ENCODE measurements at regions not wholly inside any gene's neighbourhood (a gene's known extent, or its start where the extent isn't known, plus 50 kb on each side); places are given as distances from the start of the nearest gene placed in this dataset.

- Histone ChIP-seq H4K20me1 (ENCODE audit: insufficient read depth, low read length) (no peaks in the 10 kb centered on the region), H3K79me2 (ENCODE audit: insufficient read depth, low read length) (no peaks in the 10 kb centered on the region), H2AFZ (ENCODE audit: low read depth, low read length) (peak overlapping the region; percentile 20), H3K4me1 (ENCODE audit: insufficient read depth, low read length) (peaks cover 28% of the 10 kb centered on the region), H3K36me3 (ENCODE audit: insufficient read depth, low read length) (no peaks in the 10 kb centered on the region), H3K27ac (ENCODE audit: low read depth, low read length) (no peak overlapping the region), H3K27me3 (ENCODE audit: insufficient read depth, low read length) (no peaks in the 10 kb centered on the region), H3K4me3 (ENCODE audit: insufficient read depth, low read depth, low read length) (no peak overlapping the region), H3K9me3 (ENCODE audit: insufficient read depth, low read depth, low read length) (no peaks in the 10 kb centered on the region), H3K9ac (ENCODE audit: low read length) (no peak overlapping the region), H3K4me2 (ENCODE audit: low read length) (peak overlapping the region; percentile 35)
- no peak for DNase-seq (ENCODE audit: low read depth)
- no peak overlapping the region for H3K4me3 Mint-ChIP-seq (ENCODE audit: unreplicated experiment)
- no peak overlapping the region for H3K27ac Mint-ChIP-seq (ENCODE audit: unreplicated experiment)
- H3K27me3 Mint-ChIP-seq (ENCODE audit: low read depth, unreplicated experiment): no peaks in the 10 kb centered on the region
- no peaks in the 10 kb centered on the region for H3K9me3 Mint-ChIP-seq (ENCODE audit: unreplicated experiment)
- H3K4me1 Mint-ChIP-seq (ENCODE audit: low read depth, unreplicated experiment): peaks cover 16% of the 10 kb centered on the region
- no peaks in the 10 kb centered on the region for H3K36me3 Mint-ChIP-seq (ENCODE audit: low read depth, unreplicated experiment)
- TF ChIP-seq EZH2 (IDR thresholded peaks at IDR 0.05; ENCODE audit: insufficient read depth, low read length) (no peak), CTCF (IDR thresholded peaks at IDR 0.05; ENCODE audit: insufficient read depth, low read depth, low read length) (no peak)
- FAIRE-seq: peak; percentile 78
Measured at GRCh38 chr2:145012214-145012670, 492.3 kb upstream of the ZEB2 start.

GRCh38 chr2:145010635-145011034, 490.7 kb upstream of the ZEB2 start:
- no peak overlapping the region for H3K27ac ChIP-seq (ENCODE audit: low read depth, low read length)
- H3K4me1 Mint-ChIP-seq (ENCODE audit: low read depth, unreplicated experiment): peaks cover 22% of the 10 kb centered on the region
- no peaks in the 10 kb centered on the region for H3K9me3 ChIP-seq (ENCODE audit: insufficient read depth, low read depth, low read length)
- H3K4me3 ChIP-seq (ENCODE audit: insufficient read depth, low read depth, low read length): no peak overlapping the region
- H3K27me3 ChIP-seq (ENCODE audit: insufficient read depth, low read length): no peaks in the 10 kb centered on the region
- H3K36me3 ChIP-seq (ENCODE audit: insufficient read depth, low read length): no peaks in the 10 kb centered on the region
- no peak overlapping the region for H3K9ac ChIP-seq (ENCODE audit: low read length)
- H3K27ac Mint-ChIP-seq (ENCODE audit: unreplicated experiment): no peak overlapping the region
- H3K9me3 Mint-ChIP-seq (ENCODE audit: unreplicated experiment): no peaks in the 10 kb centered on the region
- no peaks in the 10 kb centered on the region for H3K36me3 Mint-ChIP-seq (ENCODE audit: low read depth, unreplicated experiment)
- H3K27me3 Mint-ChIP-seq (ENCODE audit: low read depth, unreplicated experiment): no peaks in the 10 kb centered on the region
- no peak overlapping the region for H3K4me2 ChIP-seq (ENCODE audit: low read length)
- H3K4me3 Mint-ChIP-seq (ENCODE audit: unreplicated experiment): no peak overlapping the region
- no peaks in the 10 kb centered on the region for H4K20me1 ChIP-seq (ENCODE audit: insufficient read depth, low read length)
- no peak overlapping the region for H2AFZ ChIP-seq (ENCODE audit: low read depth, low read length)
- DNase-seq (ENCODE audit: low read depth) (no peak), FAIRE-seq (no peak)
- no peaks in the 10 kb centered on the region for H3K79me2 ChIP-seq (ENCODE audit: insufficient read depth, low read length)
- peaks cover 31% of the 10 kb centered on the region for H3K4me1 ChIP-seq (ENCODE audit: insufficient read depth, low read length)
- TF ChIP-seq EZH2 (IDR thresholded peaks at IDR 0.05; ENCODE audit: insufficient read depth, low read length) (no peak), CTCF (IDR thresholded peaks at IDR 0.05; ENCODE audit: insufficient read depth, low read depth, low read length) (no peak)

DNA sequence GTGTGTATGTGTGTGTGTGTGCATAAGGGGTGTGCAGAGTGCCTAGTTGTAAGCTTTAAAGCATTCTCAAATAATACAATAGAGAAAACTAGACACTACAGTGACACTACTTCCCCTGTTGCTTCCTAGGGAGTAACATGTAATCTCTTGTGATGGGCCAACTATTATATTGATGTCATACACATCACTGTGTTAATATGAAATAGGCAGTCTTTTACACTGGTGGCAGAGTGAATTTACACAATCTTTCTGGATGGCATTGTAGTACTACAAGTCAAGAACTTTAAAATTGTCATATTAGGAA, 488.0 kb upstream of the ZEB2 start:
- Mint-ChIP-seq H3K4me1 (ENCODE audit: low read depth, unreplicated experiment) (peaks cover 18% of the 10 kb centered on the region), H3K27ac (ENCODE audit: unreplicated experiment) (peak overlapping the region; percentile 84), H3K4me3 (ENCODE audit: unreplicated experiment) (no peak overlapping the region), H3K27me3 (ENCODE audit: low read depth, unreplicated experiment) (no peaks in the 10 kb centered on the region), H3K36me3 (ENCODE audit: low read depth, unreplicated experiment) (no peaks in the 10 kb centered on the region), H3K9me3 (ENCODE audit: unreplicated experiment) (no peaks in the 10 kb centered on the region)
- Histone ChIP-seq H2AFZ (ENCODE audit: low read depth, low read length) (peak overlapping the region; percentile 62), H3K4me1 (ENCODE audit: insufficient read depth, low read length) (peaks cover 25% of the 10 kb centered on the region), H3K4me2 (ENCODE audit: low read length) (peak overlapping the region; percentile 81), H3K9me3 (ENCODE audit: insufficient read depth, low read depth, low read length) (no peaks in the 10 kb centered on the region), H3K9ac (ENCODE audit: low read length) (peak overlapping the region; percentile 82), H3K4me3 (ENCODE audit: insufficient read depth, low read depth, low read length) (peak overlapping the region; percentile 40), H3K79me2 (ENCODE audit: insufficient read depth, low read length) (no peaks in the 10 kb centered on the region), H3K27me3 (ENCODE audit: insufficient read depth, low read length) (no peaks in the 10 kb centered on the region), H4K20me1 (ENCODE audit: insufficient read depth, low read length) (no peaks in the 10 kb centered on the region), H3K27ac (ENCODE audit: low read depth, low read length) (peak overlapping the region; percentile 98), H3K36me3 (ENCODE audit: insufficient read depth, low read length) (no peaks in the 10 kb centered on the region)
- TF ChIP-seq CTCF (IDR thresholded peaks at IDR 0.05; ENCODE audit: insufficient read depth, low read depth, low read length) (no peak), EZH2 (IDR thresholded peaks at IDR 0.05; ENCODE audit: insufficient read depth, low read length) (no peak)
- no peak for DNase-seq (ENCODE audit: low read depth)
- no peak for FAIRE-seq

All from astrocyte (in vitro differentiated cells and primary cell).